SK-N-SH (cell line): ENCODE measurements at regions not wholly inside any gene's neighbourhood (a gene's known extent, or its start where the extent isn't known, plus 50 kb on each side); places are given as distances from the start of the nearest gene placed in this dataset.

Source experiments
- CTCF ChIA-PET: fragments of 300-600, 350-600 bp; formaldehyde crosslinking; extraction: SDS; loops from one replicate; lab custom pipeline; 2021; lab: Yijun Ruan, JAX
- POLR2A ChIA-PET: fragments of 350-600 bp; sonication (Branson Sonifier 250); formaldehyde crosslinking; extraction: SDS; loops from one replicate; lab custom pipeline; 2020; ENCODE audit warnings: antibody characterized with exemption, inconsistent platforms; lab: Yijun Ruan, JAX
- DNase-seq: peaks from one replicate; pipeline ENCODE4 v3.0.0; 2012
- H2AFZ ChIP-seq: fragments of 200-600 bp; sonication (generic); 2 replicates; pipeline ENCODE4 v1.8.1; 2016; ENCODE audit warnings: antibody characterized with exemption, mild to moderate bottlenecking, low read depth
- H3F3A ChIP-seq: fragments of 200-600 bp; sonication (generic); replicated peaks from 2 replicates; pipeline ENCODE3; 2016; ENCODE audit warnings: antibody characterized with exemption, mild to moderate bottlenecking; ENCODE audit not compliant: insufficient read depth
- H3K27ac ChIP-seq, 2 experiments: fragments of 200-500 bp in 1 of 2; fragments of 200-600 bp in 1 of 2; sonication (Bioruptor generic) in 1 of 2; sonication (generic), shearing (Covaris generic) in 1 of 2; 2 replicates each; pipeline versions ENCODE4 v1.5.1 to v1.6.1; 2014 to 2016; ENCODE audit warnings: low read depth in 2 of 2, inconsistent platforms in 1 of 2, low read length in 1 of 2, mild to moderate bottlenecking in 1 of 2, mixed read lengths in 1 of 2
- H3K27me3 ChIP-seq: fragments of 200-600 bp; sonication (generic), shearing (Covaris generic); 2 replicates; pipeline ENCODE4 v1.6.1; 2016; ENCODE audit warnings: mixed run types; ENCODE audit not compliant: insufficient read depth
- H3K36me3 ChIP-seq, 2 experiments: fragments of 200-500 bp in 1 of 2; fragments of 200-600 bp in 1 of 2; sonication (Bioruptor generic) in 1 of 2; sonication (generic) in 1 of 2; replicated peaks in 1 of 2; 2 replicates each; pipeline versions ENCODE3 to v1.5.1; 2014 to 2016; ENCODE audit warnings: low read length in 1 of 2, mild to moderate bottlenecking in 1 of 2; ENCODE audit not compliant: insufficient read depth in 2 of 2, control insufficient read depth in 1 of 2
- H3K4me1 ChIP-seq, 2 experiments: fragments of 200-500 bp in 1 of 2; fragments of 200-600 bp in 1 of 2; sonication (Bioruptor generic) in 1 of 2; sonication (generic), shearing (Covaris generic) in 1 of 2; 2 replicates each; pipeline versions ENCODE4 v1.5.1 to v1.6.1; 2014 to 2016; ENCODE audit warnings: low read depth in 1 of 2, low read length in 1 of 2, mixed run types in 1 of 2; ENCODE audit not compliant: insufficient read depth in 2 of 2, control insufficient read depth in 1 of 2
- H3K4me2 ChIP-seq: fragments of 200-600 bp; sonication (generic), shearing (Covaris generic); 2 replicates; pipeline ENCODE4 v1.6.1; 2017; ENCODE audit warnings: mixed run types
- H3K4me3 ChIP-seq, 2 experiments: fragments of 200-500 bp in 1 of 2; fragments of 200-600 bp in 1 of 2; sonication (Bioruptor generic) in 1 of 2; sonication (generic), shearing (Covaris generic) in 1 of 2; 2 replicates each; pipeline versions ENCODE4 v1.5.1 to v1.8.1; 2014 to 2016; ENCODE audit warnings: low read depth in 2 of 2, inconsistent platforms in 1 of 2, low read length in 1 of 2, mild to moderate bottlenecking in 1 of 2, mixed read lengths in 1 of 2, moderate library complexity in 1 of 2
- H3K79me2 ChIP-seq: fragments of 200-600 bp; sonication (generic); 2 replicates; pipeline ENCODE4 v1.8.1; 2017; ENCODE audit warnings: mild to moderate bottlenecking; ENCODE audit not compliant: insufficient read depth
- H3K9ac ChIP-seq: fragments of 200-600 bp; sonication (generic); 2 replicates; pipeline ENCODE4 v1.6.1; 2017; ENCODE audit warnings: mixed run types
- H3K9me2 ChIP-seq: fragments of 200-600 bp; sonication (generic); 2 replicates; pipeline ENCODE4 v1.6.1; 2017; ENCODE audit warnings: mixed run types
- H3K9me3 ChIP-seq: fragments of 200-600 bp; sonication (generic); 2 replicates; pipeline ENCODE4 v1.6.1; 2017; ENCODE audit warnings: mixed run types, mild to moderate bottlenecking, moderate library complexity
- H4K20me1 ChIP-seq: fragments of 200-600 bp; sonication (generic); 2 replicates; pipeline ENCODE4 v1.6.1; 2017; ENCODE audit warnings: mild to moderate bottlenecking, mixed run types; ENCODE audit not compliant: insufficient read depth
- ELF1 ChIP-seq: IDR thresholded peaks from 2 replicates; pipeline ENCODE4 v1.4.0; 2012
- EZH2phosphoT487 ChIP-seq: fragments of 200-600 bp; sonication (generic); IDR thresholded peaks from 2 replicates; pipeline ENCODE4 v1.6.1; 2017; ENCODE audit warnings: low read depth, mixed run types, mild to moderate bottlenecking, antibody characterized with exemption, moderate library complexity, borderline replicate concordance
- FOXM1 ChIP-seq: IDR thresholded peaks from 2 replicates; pipeline ENCODE4 v1.4.0; 2012; ENCODE audit warnings: low read depth, mild to moderate bottlenecking
- GABPA ChIP-seq: IDR thresholded peaks from 2 replicates; pipeline ENCODE4 v1.4.0; 2012; ENCODE audit warnings: low read depth, mild to moderate bottlenecking
- RAD21 ChIP-seq: IDR thresholded peaks from 2 replicates; pipeline ENCODE4 v1.6.1; 2012; ENCODE audit warnings: mild to moderate bottlenecking, low read length
- SIN3A ChIP-seq: IDR thresholded peaks from 2 replicates; pipeline ENCODE4 v1.6.1; 2012; ENCODE audit warnings: low read depth, mild to moderate bottlenecking, low read length, moderate library complexity, borderline replicate concordance
- WGBS: methylation state at CpG from one replicate; pipeline ENCODE4 v1.1.6; 2017; ENCODE audit warnings: low lambda C conversion rate; 5-methylcytosine and 5-hydroxymethylcytosine counted together
- TF ChIP-seq, protein P1 (sequence below): IDR thresholded peaks from 2 replicates; pipeline ENCODE4 v1.6.1; 2012; ENCODE audit warnings: mild to moderate bottlenecking, low read depth, low read length, moderate library complexity
- TF ChIP-seq, protein P2 (sequence below): IDR thresholded peaks from 2 replicates; pipeline ENCODE4; 2012
- TF ChIP-seq, protein P3 (sequence below): IDR thresholded peaks from 2 replicates; pipeline ENCODE4 v1.4.0; 2012; ENCODE audit warnings: low read depth
- TF ChIP-seq, protein P4 (sequence below): fragments of 200-600 bp; sonication (generic); IDR thresholded peaks from 2 replicates; pipeline ENCODE4 v1.6.1; 2017; ENCODE audit warnings: antibody characterized with exemption, mild to moderate bottlenecking, moderate library complexity

DNA sequence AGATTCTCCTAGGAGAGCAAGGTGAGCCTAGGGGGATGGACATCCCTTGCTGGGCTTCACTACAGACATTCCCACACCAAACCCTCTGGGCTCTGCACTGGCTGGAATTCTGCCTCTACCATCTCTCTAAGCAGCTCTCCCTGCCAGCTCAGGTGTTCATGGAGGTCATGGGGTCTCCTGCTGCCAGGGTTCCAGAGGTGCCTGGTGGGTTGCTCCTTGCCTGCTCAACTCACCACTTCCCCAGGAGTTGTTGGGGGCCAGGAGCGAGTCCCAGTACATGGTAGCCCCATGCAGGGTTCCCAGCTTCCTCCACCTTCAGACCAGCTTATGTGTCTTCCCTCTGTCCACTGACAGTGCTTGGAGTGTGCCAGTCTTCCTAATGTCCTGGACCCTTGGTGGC is 167.8 kb upstream of the PAQR3 start:
- DNase-seq: no peak
- Histone ChIP-seq H3K9ac (no peak overlapping the region), H3K4me2 (no peak overlapping the region), H2AFZ (no peak overlapping the region), H3K27ac (no peak overlapping the region), H3K9me2 (no peaks in the 10 kb centered on the region), H3K36me3 (no peaks in the 10 kb centered on the region), H3K79me2 (no peaks in the 10 kb centered on the region), H3K27me3 (no peaks in the 10 kb centered on the region), H3K4me3 (no peak overlapping the region), H4K20me1 (no peaks in the 10 kb centered on the region), H3F3A (no peaks in the 10 kb centered on the region), H3K9me3 (no peaks in the 10 kb centered on the region), H3K4me1 (no peaks in the 10 kb centered on the region)
- WGBS: 20% methylated on average over 1 of the region's 1 CpG
- ChIA-PET CTCF (no interaction called here), POLR2A (no interaction called here)
- no peak for TF ChIP-seq GABPA
- TF ChIP-seq EZH2phosphoT487: no peak
- TF ChIP-seq RAD21: no peak
- no peak for TF ChIP-seq ELF1
- TF ChIP-seq, protein P1, sequence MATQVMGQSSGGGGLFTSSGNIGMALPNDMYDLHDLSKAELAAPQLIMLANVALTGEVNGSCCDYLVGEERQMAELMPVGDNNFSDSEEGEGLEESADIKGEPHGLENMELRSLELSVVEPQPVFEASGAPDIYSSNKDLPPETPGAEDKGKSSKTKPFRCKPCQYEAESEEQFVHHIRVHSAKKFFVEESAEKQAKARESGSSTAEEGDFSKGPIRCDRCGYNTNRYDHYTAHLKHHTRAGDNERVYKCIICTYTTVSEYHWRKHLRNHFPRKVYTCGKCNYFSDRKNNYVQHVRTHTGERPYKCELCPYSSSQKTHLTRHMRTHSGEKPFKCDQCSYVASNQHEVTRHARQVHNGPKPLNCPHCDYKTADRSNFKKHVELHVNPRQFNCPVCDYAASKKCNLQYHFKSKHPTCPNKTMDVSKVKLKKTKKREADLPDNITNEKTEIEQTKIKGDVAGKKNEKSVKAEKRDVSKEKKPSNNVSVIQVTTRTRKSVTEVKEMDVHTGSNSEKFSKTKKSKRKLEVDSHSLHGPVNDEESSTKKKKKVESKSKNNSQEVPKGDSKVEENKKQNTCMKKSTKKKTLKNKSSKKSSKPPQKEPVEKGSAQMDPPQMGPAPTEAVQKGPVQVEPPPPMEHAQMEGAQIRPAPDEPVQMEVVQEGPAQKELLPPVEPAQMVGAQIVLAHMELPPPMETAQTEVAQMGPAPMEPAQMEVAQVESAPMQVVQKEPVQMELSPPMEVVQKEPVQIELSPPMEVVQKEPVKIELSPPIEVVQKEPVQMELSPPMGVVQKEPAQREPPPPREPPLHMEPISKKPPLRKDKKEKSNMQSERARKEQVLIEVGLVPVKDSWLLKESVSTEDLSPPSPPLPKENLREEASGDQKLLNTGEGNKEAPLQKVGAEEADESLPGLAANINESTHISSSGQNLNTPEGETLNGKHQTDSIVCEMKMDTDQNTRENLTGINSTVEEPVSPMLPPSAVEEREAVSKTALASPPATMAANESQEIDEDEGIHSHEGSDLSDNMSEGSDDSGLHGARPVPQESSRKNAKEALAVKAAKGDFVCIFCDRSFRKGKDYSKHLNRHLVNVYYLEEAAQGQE: no peak
- TF ChIP-seq, protein P2, sequence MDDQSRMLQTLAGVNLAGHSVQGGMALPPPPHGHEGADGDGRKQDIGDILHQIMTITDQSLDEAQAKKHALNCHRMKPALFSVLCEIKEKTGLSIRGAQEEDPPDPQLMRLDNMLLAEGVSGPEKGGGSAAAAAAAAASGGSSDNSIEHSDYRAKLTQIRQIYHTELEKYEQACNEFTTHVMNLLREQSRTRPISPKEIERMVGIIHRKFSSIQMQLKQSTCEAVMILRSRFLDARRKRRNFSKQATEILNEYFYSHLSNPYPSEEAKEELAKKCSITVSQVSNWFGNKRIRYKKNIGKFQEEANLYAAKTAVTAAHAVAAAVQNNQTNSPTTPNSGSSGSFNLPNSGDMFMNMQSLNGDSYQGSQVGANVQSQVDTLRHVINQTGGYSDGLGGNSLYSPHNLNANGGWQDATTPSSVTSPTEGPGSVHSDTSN: no peak
- TF ChIP-seq, protein P3, sequence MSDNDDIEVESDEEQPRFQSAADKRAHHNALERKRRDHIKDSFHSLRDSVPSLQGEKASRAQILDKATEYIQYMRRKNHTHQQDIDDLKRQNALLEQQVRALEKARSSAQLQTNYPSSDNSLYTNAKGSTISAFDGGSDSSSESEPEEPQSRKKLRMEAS: no peak
- TF ChIP-seq SIN3A: no peak
- no peak for TF ChIP-seq FOXM1
- TF ChIP-seq, protein P4, sequence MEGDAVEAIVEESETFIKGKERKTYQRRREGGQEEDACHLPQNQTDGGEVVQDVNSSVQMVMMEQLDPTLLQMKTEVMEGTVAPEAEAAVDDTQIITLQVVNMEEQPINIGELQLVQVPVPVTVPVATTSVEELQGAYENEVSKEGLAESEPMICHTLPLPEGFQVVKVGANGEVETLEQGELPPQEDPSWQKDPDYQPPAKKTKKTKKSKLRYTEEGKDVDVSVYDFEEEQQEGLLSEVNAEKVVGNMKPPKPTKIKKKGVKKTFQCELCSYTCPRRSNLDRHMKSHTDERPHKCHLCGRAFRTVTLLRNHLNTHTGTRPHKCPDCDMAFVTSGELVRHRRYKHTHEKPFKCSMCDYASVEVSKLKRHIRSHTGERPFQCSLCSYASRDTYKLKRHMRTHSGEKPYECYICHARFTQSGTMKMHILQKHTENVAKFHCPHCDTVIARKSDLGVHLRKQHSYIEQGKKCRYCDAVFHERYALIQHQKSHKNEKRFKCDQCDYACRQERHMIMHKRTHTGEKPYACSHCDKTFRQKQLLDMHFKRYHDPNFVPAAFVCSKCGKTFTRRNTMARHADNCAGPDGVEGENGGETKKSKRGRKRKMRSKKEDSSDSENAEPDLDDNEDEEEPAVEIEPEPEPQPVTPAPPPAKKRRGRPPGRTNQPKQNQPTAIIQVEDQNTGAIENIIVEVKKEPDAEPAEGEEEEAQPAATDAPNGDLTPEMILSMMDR: no peak
